ENCODE measurements at regions not wholly inside any gene's neighbourhood (a gene's known extent, or its start where the extent isn't known, plus 50 kb on each side); places are given as distances from the start of the nearest gene placed in this dataset.

DNA sequence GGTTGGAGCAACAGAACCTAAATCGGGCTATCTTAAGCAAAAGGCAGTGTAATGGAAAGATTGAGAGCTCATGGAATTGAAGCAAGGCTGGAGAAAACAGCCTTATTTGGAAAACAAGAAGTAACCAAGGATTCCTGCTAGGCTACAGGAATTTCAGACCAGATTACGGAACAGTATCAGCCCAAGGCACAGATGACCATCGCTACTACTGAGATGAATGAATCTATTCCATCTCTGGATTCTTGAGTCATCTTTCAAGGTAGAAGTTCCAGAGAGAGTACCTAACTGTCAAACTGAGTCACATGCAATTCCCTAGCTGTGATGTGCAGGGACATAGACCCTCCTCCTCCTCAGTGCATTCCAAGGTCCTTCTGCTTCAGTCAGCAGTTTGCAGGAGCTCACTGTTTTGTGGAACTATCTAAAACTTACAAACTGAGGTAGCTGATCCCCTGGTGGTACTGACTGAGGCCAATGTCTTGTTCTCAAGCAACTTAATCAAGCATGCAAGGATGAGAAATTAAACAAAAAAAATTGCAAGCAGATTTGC is 62.0 kb upstream of the SMLR1 start:
- DNase-seq (ENCODE audit: low read depth in 2 of 2), result no peak

DNA sequence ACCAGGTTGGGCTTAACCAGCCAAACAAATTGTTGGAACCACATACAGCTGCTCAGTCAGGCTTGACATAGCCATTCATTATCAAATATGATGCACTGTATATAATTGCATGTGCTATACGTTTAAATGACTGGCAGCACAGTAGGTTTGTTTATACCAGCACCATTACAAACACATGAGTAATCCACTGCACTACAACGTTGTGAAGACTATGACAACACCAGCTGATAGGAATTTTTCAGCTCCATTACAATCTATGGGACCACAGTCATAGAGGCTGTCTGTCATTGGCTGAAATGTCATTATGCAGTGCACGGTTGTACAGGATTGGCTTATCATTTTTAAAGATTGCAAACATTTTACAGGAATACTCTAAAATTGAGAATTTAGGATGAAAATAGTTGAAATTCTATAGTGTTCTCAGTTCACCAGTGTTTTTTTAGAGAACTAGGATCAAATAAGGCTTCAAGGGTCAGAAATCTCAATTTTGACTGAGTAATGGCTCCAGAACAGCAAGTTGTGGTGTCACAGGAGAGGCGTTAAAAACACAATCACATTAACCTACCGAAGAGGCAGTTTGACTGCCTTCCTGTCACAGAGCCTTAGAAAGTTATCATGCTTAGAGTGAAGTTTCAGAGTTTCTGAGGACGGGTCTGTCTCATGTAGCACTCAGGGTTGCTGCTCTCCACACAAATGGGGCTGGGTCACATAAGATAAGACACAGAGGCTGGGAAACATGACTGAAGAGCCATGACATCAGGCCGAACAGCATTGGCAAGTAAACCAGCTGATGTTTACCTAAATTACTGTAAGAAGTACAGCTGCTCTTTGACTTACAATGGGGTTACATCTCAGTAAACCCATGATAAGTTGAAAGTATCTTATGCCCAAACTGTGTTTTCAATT is 60.7 kb upstream of the SMLR1 start:
- no peak for DNase-seq (ENCODE audit: low read depth in 2 of 2)

DNA sequence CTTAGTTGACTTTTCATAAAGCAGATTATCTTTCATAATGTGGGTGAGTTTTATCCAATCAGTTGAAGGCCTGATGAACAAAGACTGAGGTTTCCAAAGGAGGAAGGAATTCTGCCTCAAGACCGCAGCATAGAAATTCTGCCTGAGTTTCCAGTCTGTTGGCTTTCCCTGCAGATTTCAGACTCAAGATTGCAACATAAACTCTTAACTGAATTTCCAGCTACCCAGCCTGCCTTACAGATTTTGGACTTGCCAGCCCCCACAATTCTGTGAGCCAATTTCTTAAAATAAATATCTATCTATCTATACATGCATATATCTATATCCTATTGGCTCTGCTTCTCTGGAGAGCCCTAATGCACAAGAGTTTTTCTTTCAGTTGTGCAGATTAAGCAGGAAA is 57.3 kb upstream of the SMLR1 start:
- DNase-seq (ENCODE audit: low read depth in 2 of 2), result no peak

- no peak for DNase-seq (ENCODE audit: low read depth in 2 of 2)
Measured at GRCh38 chr6:130771741-130772140, 55.5 kb upstream of the SMLR1 start.

DNA sequence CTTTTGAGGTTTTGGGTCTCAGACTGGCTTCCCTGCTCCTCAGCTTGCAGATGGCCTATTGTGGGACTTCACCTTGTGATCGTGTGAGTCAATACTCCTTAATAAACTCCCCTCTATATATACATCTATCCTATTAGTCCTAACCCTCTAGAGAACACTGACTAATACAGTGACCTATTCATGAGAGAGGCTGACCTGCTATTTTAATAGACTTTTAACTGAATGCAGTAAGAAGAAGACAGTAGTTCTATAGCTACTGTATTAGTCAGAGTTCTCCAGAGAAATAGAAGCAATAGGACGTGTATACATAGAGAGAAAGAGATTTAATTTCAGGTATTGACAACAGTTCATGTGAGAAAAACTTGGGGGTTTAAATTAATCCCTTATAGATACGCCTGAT is 53.3 kb upstream of the SMLR1 start:
- DNase-seq (ENCODE audit: low read depth in 2 of 2), result no peak

DNA sequence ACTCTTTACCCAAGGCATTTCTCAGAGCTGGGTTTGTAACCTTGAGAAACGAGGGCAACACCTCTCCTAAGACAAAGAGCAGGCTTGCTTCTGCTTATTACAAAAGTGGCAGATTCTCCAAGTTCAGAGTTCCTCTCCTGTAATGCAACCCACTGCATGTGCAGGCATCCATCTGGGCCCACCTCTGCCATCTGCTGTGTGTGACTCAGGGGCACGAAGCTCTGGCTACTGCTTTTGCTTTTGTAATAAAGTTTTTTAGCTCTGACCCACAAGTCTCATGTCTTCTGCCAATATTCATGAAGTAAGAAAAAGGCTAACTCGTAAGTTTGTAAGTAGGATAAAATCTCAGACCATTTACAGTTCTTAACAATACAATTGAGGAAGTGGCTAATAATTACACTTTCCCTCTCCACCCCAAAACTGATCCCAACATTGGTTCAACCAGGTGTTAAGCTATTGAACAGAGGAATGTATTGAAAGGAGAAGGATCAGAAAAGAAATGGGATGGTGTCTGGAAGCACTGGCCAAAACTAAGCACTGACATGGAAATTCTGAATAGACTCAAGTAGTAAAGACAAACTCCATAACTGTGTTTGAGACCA is 51.7 kb upstream of the SMLR1 start:
- no peak for DNase-seq (ENCODE audit: low read depth in 2 of 2)

DNA sequence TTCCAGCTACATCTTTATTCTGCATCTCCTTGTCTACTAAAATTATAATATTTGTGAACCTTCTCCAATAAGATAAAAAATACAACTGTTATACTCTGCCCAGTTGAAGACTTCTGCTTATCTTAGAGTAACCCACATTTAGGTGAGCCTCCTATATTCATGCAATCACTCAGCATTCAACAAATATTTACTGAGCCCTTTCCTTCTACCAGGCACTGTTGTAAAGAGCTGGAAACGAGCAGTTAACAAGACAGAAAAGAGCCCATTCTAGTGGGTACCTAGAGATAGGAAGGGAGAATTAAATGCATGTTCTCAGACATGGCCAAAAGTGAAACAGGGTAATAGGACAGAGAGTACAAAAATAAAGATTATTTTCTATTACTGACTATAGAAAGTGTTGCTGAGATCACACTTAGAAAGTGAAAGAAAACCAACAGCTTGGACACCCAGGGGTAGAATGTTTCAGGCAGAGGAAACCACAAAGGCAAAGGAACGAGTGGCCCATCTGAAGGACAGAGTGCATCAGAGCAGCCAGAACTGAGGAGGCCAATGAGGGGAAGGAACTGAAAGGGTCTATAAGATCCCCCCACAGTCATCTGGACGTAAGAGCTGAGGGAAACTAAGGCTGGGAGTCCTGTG is 50.8 kb upstream of the SMLR1 start:
- no peak for DNase-seq (ENCODE audit: low read depth in 2 of 2)
